Activated T-helper 1 cell treated with anti-CD3 and anti-CD28 coated beads, Interleukin-12 subunit alpha, Interleukin-12 subunit beta, Interleukin-2, Interleukin-4 antibody, amounts not matched to agents 30 ng/mL and 10 ng/mL and 1 ng/mL, durations not matched to agents 14 hours and 24 hours and 36 hours (primary cell): ENCODE measurements at regions not wholly inside any gene's neighbourhood (a gene's known extent, or its start where the extent isn't known, plus 50 kb on each side); places are given as distances from the start of the nearest gene placed in this dataset.
"Not testable (repeated sequence)": the region's sequence is repeated elsewhere in the genome, so short reads cannot be mapped to it uniquely, and the experiment has no call there.

ENCODE experiments used
- DNase-seq: peaks from one replicate; pipeline ENCODE4 v3.0.0; 2021; ENCODE audit warnings: low spot score
- H3K27ac Mint-ChIP-seq: one replicate; pipeline ENCODE4 v1.8.0; 2021; ENCODE audit warnings: mild to moderate bottlenecking, mixed read lengths
- H3K27me3 Mint-ChIP-seq: one replicate; pipeline ENCODE4 v1.8.0; 2022; ENCODE audit warnings: mild to moderate bottlenecking, moderate library complexity, mixed read lengths; ENCODE audit not compliant: insufficient read depth
- H3K36me3 Mint-ChIP-seq: one replicate; pipeline ENCODE4 v1.8.0; 2021; ENCODE audit warnings: low read depth, mixed read lengths
- H3K4me1 Mint-ChIP-seq: one replicate; pipeline ENCODE4 v1.8.0; 2021; ENCODE audit warnings: low read depth, mixed read lengths
- H3K4me3 Mint-ChIP-seq: one replicate; pipeline ENCODE4 v1.8.0; 2021; ENCODE audit warnings: mild to moderate bottlenecking, moderate library complexity, mixed read lengths
- H3K9me3 Mint-ChIP-seq: one replicate; pipeline ENCODE4 v1.8.0; 2021; ENCODE audit warnings: mixed read lengths
- intact Hi-C: fragments of 100-400 bp; cut with micrococcal nuclease; formaldehyde crosslinking; loops from one replicate; pipeline ENCODE4 v1.15.1; 2024

GRCh38 chr11:29446132-29446531 lies 570.7 kb downstream of the KCNA4 start:
- Mint-ChIP-seq H3K9me3 (no peaks in the 10 kb centered on the region), H3K4me1 (no peaks in the 10 kb centered on the region), H3K27me3 (no peaks in the 10 kb centered on the region), H3K4me3 (no peak overlapping the region), H3K36me3 (no peaks in the 10 kb centered on the region), H3K27ac (no peak overlapping the region)
- intact Hi-C loops, result no loop called here
- no peak for DNase-seq

GRCh38 chr11:29445191-29445590 lies 571.6 kb downstream of the KCNA4 start:
- H3K4me3 Mint-ChIP-seq, DNase-seq, H3K36me3 Mint-ChIP-seq, intact Hi-C loops, H3K9me3 Mint-ChIP-seq, H3K27me3 Mint-ChIP-seq, H3K4me1 Mint-ChIP-seq, H3K27ac Mint-ChIP-seq: not testable (repeated sequence)

GRCh38 chr11:29438815-29439214 lies 578.0 kb downstream of the KCNA4 start:
- Mint-ChIP-seq H3K4me1 (no peaks in the 10 kb centered on the region), H3K9me3 (no peaks in the 10 kb centered on the region), H3K27me3 (no peaks in the 10 kb centered on the region), H3K27ac (no peak overlapping the region), H3K4me3 (no peak overlapping the region), H3K36me3 (no peaks in the 10 kb centered on the region)
- no peak for DNase-seq
- intact Hi-C loops, result no loop called here

GRCh38 chr11:29435421-29435820 lies 581.4 kb downstream of the KCNA4 start:
- H3K27ac Mint-ChIP-seq, result no peak overlapping the region
- intact Hi-C loops, result no loop called here
- no peak for DNase-seq
- H3K4me3 Mint-ChIP-seq, result no peak overlapping the region
- H3K36me3 Mint-ChIP-seq, result no peaks in the 10 kb centered on the region
- no peaks in the 10 kb centered on the region for H3K27me3 Mint-ChIP-seq
- no peaks in the 10 kb centered on the region for H3K9me3 Mint-ChIP-seq
- no peaks in the 10 kb centered on the region for H3K4me1 Mint-ChIP-seq

- no peak for DNase-seq
- intact Hi-C loops, result no loop called here
- Mint-ChIP-seq H3K27ac (no peak overlapping the region), H3K9me3 (peaks cover 5% of the 10 kb centered on the region), H3K4me1 (no peaks in the 10 kb centered on the region), H3K27me3 (no peaks in the 10 kb centered on the region), H3K4me3 (no peak overlapping the region), H3K36me3 (no peaks in the 10 kb centered on the region)
Measured at GRCh38 chr11:29432719-29433325, 584.0 kb downstream of the KCNA4 start.

GRCh38 chr11:29405305-29405704 lies 611.5 kb downstream of the KCNA4 start:
- DNase-seq, result no peak
- Mint-ChIP-seq H3K27me3 (no peaks in the 10 kb centered on the region), H3K9me3 (peaks cover 7% of the 10 kb centered on the region), H3K27ac (no peak overlapping the region), H3K4me1 (no peaks in the 10 kb centered on the region), H3K36me3 (no peaks in the 10 kb centered on the region), H3K4me3 (no peak overlapping the region)
- intact Hi-C loops, result no loop called here

GRCh38 chr11:29395555-29396072 lies 621.2 kb downstream of the KCNA4 start:
- no peaks in the 10 kb centered on the region for H3K36me3 Mint-ChIP-seq
- H3K27ac Mint-ChIP-seq, result no peak overlapping the region
- no peak overlapping the region for H3K4me3 Mint-ChIP-seq
- intact Hi-C loops, result no loop called here
- no peaks in the 10 kb centered on the region for H3K27me3 Mint-ChIP-seq
- DNase-seq, result no peak
- peaks cover 14% of the 10 kb centered on the region for H3K9me3 Mint-ChIP-seq
- no peaks in the 10 kb centered on the region for H3K4me1 Mint-ChIP-seq

GRCh38 chr11:29389793-29390192 lies 627.0 kb downstream of the KCNA4 start:
- no peaks in the 10 kb centered on the region for H3K9me3 Mint-ChIP-seq
- intact Hi-C loops, result no loop called here
- H3K4me3 Mint-ChIP-seq, result no peak overlapping the region
- H3K27ac Mint-ChIP-seq, result no peak overlapping the region
- no peaks in the 10 kb centered on the region for H3K36me3 Mint-ChIP-seq
- H3K27me3 Mint-ChIP-seq, result no peaks in the 10 kb centered on the region
- no peak for DNase-seq
- H3K4me1 Mint-ChIP-seq, result no peaks in the 10 kb centered on the region

- H3K27ac Mint-ChIP-seq, result no peak overlapping the region
- DNase-seq, result no peak
- intact Hi-C loops, result no loop called here
- H3K27me3 Mint-ChIP-seq, result no peaks in the 10 kb centered on the region
- H3K4me1 Mint-ChIP-seq, result no peaks in the 10 kb centered on the region
- no peaks in the 10 kb centered on the region for H3K36me3 Mint-ChIP-seq
- no peak overlapping the region for H3K4me3 Mint-ChIP-seq
- peaks cover 21% of the 10 kb centered on the region for H3K9me3 Mint-ChIP-seq
Measured at GRCh38 chr11:29373725-29374124, 643.1 kb downstream of the KCNA4 start.

- no peaks in the 10 kb centered on the region for H3K36me3 Mint-ChIP-seq
- no peaks in the 10 kb centered on the region for H3K27me3 Mint-ChIP-seq
- no peak overlapping the region for H3K4me3 Mint-ChIP-seq
- intact Hi-C loops, result no loop called here
- peaks cover 12% of the 10 kb centered on the region for H3K9me3 Mint-ChIP-seq
- no peak overlapping the region for H3K27ac Mint-ChIP-seq
- DNase-seq, result no peak
- no peaks in the 10 kb centered on the region for H3K4me1 Mint-ChIP-seq
Measured at GRCh38 chr11:29368126-29368525, 648.7 kb downstream of the KCNA4 start.

GRCh38 chr11:29364006-29364405 lies 652.8 kb downstream of the KCNA4 start:
- H3K27me3 Mint-ChIP-seq, result no peaks in the 10 kb centered on the region
- H3K4me1 Mint-ChIP-seq, result no peaks in the 10 kb centered on the region
- no peak for DNase-seq
- H3K4me3 Mint-ChIP-seq, result no peak overlapping the region
- no peak overlapping the region for H3K27ac Mint-ChIP-seq
- H3K36me3 Mint-ChIP-seq, result no peaks in the 10 kb centered on the region
- peaks cover 3% of the 10 kb centered on the region for H3K9me3 Mint-ChIP-seq
- intact Hi-C loops, result no loop called here

- intact Hi-C loops, result no loop called here
- no peak overlapping the region for H3K27ac Mint-ChIP-seq
- DNase-seq, result no peak
- peaks cover 8% of the 10 kb centered on the region for H3K9me3 Mint-ChIP-seq
- H3K27me3 Mint-ChIP-seq, result no peaks in the 10 kb centered on the region
- H3K4me1 Mint-ChIP-seq, result no peaks in the 10 kb centered on the region
- no peaks in the 10 kb centered on the region for H3K36me3 Mint-ChIP-seq
- no peak overlapping the region for H3K4me3 Mint-ChIP-seq
Measured at GRCh38 chr11:29361369-29361768, 655.5 kb downstream of the KCNA4 start.

GRCh38 chr11:29353833-29354232 lies 663.0 kb downstream of the KCNA4 start:
- H3K4me3 Mint-ChIP-seq, result no peak overlapping the region
- no peaks in the 10 kb centered on the region for H3K4me1 Mint-ChIP-seq
- no peaks in the 10 kb centered on the region for H3K36me3 Mint-ChIP-seq
- intact Hi-C loops, result no loop called here
- peaks cover 9% of the 10 kb centered on the region for H3K9me3 Mint-ChIP-seq
- DNase-seq, result no peak
- H3K27ac Mint-ChIP-seq, result no peak overlapping the region
- no peaks in the 10 kb centered on the region for H3K27me3 Mint-ChIP-seq

GRCh38 chr11:29352273-29352795 lies 664.5 kb downstream of the KCNA4 start:
- DNase-seq, result no peak
- intact Hi-C loops, result no loop called here
- no peaks in the 10 kb centered on the region for H3K36me3 Mint-ChIP-seq
- H3K27me3 Mint-ChIP-seq, result no peaks in the 10 kb centered on the region
- no peak overlapping the region for H3K27ac Mint-ChIP-seq
- no peak overlapping the region for H3K4me3 Mint-ChIP-seq
- no peaks in the 10 kb centered on the region for H3K4me1 Mint-ChIP-seq
- H3K9me3 Mint-ChIP-seq, result peaks cover 4% of the 10 kb centered on the region
